Ascending aorta (tissue), 2 donors: ENCODE measurements at regions not wholly inside any gene's neighbourhood (a gene's known extent, or its start where the extent isn't known, plus 50 kb on each side); places are given as distances from the start of the nearest gene placed in this dataset.

ENCODE experiments used
- DNase-seq, 2 donors: peaks; one replicate each; pipeline ENCODE4 v3.0.0-alpha.2; 2019; ENCODE audit warnings: low spot score in 2 of 2
- H3K27ac ChIP-seq, 2 donors: fragments of 200-600 bp; sonication (generic); one replicate each; pipeline ENCODE4 v1.5.1; 2016 to 2017; ENCODE audit warnings: mild to moderate bottlenecking in 1 of 2
- H3K27me3 ChIP-seq: fragments of 200-600 bp; sonication (generic); one replicate; pipeline ENCODE4 v1.5.1; 2017
- H3K36me3 ChIP-seq, 2 donors: fragments of 200-600 bp; sonication (generic); one replicate each; pipeline ENCODE4 v1.5.1; 2016
- H3K4me1 ChIP-seq, 2 donors: fragments of 200-600 bp; sonication (generic); one replicate each; pipeline ENCODE4 v1.5.1; 2016 to 2017; ENCODE audit warnings: mild to moderate bottlenecking in 1 of 2
- H3K4me3 ChIP-seq, 2 donors: fragments of 200-600 bp; sonication (generic); one replicate each; pipeline ENCODE4 v1.5.1; 2016 to 2017; ENCODE audit warnings: mild to moderate bottlenecking in 1 of 2
- H3K9me3 ChIP-seq, 2 donors: fragments of 200-600 bp; sonication (generic); one replicate each; pipeline ENCODE4 v1.5.1; 2016
- CTCF ChIP-seq, 3 experiments: fragments of 200-600 bp in 2 of 3; fragments of 450-650 bp in 1 of 3; sonication (generic) in 2 of 3; IDR thresholded peaks; one replicate each; pipeline ENCODE4 v1.5.1; 2016 to 2019; ENCODE audit warnings: antibody characterized with exemption in 3 of 3, mild to moderate bottlenecking in 1 of 3, moderate library complexity in 1 of 3
- intact Hi-C: fragments of 100-400 bp; cut with DNase I; formaldehyde crosslinking; loops from one replicate; pipeline ENCODE4 v1.15.1; 2023

- Histone ChIP-seq H3K4me1 (no peaks in the 10 kb centered on the region), H3K4me3 (no peak overlapping the region), H3K27me3 (no peaks in the 10 kb centered on the region), H3K36me3 (no peaks in the 10 kb centered on the region), H3K27ac (no peak overlapping the region), H3K9me3 (no peaks in the 10 kb centered on the region)
- no peak for TF ChIP-seq CTCF (IDR thresholded peaks at IDR 0.05)
- intact Hi-C loops = no loop called here
- DNase-seq = no peak
Measured at GRCh38 chr3:98985431-98985830, 83.9 kb upstream of the DCBLD2 start.

GRCh38 chr3:98984024-98984423, 82.5 kb upstream of the DCBLD2 start:
- intact Hi-C loops = no loop called here
- H3K4me3 ChIP-seq = no peak overlapping the region
- H3K27ac ChIP-seq = no peak overlapping the region
- H3K9me3 ChIP-seq = no peaks in the 10 kb centered on the region
- DNase-seq = no peak
- H3K36me3 ChIP-seq = no peaks in the 10 kb centered on the region
- H3K27me3 ChIP-seq = no peaks in the 10 kb centered on the region
- no peak for TF ChIP-seq CTCF (IDR thresholded peaks at IDR 0.05)
- H3K4me1 ChIP-seq = no peaks in the 10 kb centered on the region

DNA sequence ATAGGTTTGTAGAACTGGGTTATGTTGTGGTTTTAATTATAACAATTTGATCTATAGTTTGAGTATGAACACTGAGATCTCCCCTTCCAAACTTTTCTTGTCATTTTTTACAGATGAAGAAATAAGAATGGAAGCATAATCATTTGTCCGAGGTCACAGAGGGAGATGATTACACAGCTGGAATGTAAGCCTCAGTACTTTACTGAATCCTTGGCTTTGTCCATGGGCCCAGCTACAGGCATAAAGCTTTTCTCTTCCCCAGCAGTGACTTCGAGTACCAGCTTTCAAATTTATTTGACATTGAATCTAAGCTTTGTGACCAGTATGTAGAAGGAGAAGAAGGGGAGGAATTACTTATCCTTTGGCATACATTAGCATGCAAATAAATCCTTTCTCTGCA, 80.9 kb upstream of the DCBLD2 start:
- intact Hi-C loops = no loop called here
- Histone ChIP-seq H3K27me3 (no peaks in the 10 kb centered on the region), H3K27ac (no peak overlapping the region), H3K4me3 (no peak overlapping the region), H3K36me3 (no peaks in the 10 kb centered on the region), H3K9me3 (no peaks in the 10 kb centered on the region), H3K4me1 (no peaks in the 10 kb centered on the region)
- no peak for TF ChIP-seq CTCF (IDR thresholded peaks at IDR 0.05)
- no peak for DNase-seq

- no peak overlapping the region for H3K27ac ChIP-seq
- no peaks in the 10 kb centered on the region for H3K27me3 ChIP-seq
- no peak overlapping the region for H3K4me3 ChIP-seq
- H3K36me3 ChIP-seq = no peaks in the 10 kb centered on the region
- no peaks in the 10 kb centered on the region for H3K9me3 ChIP-seq
- intact Hi-C loops = no loop called here
- no peak for DNase-seq
- no peaks in the 10 kb centered on the region for H3K4me1 ChIP-seq
- no peak for TF ChIP-seq CTCF (IDR thresholded peaks at IDR 0.05)
Measured at GRCh38 chr3:98980915-98981596, 79.6 kb upstream of the DCBLD2 start.

- intact Hi-C loops = no loop called here
- Histone ChIP-seq H3K27me3 (no peaks in the 10 kb centered on the region), H3K9me3 (no peaks in the 10 kb centered on the region), H3K4me3 (no peak overlapping the region), H3K36me3 (no peaks in the 10 kb centered on the region), H3K4me1 (no peaks in the 10 kb centered on the region), H3K27ac (no peak overlapping the region)
- no peak for TF ChIP-seq CTCF (IDR thresholded peaks at IDR 0.05)
- no peak for DNase-seq
Measured at GRCh38 chr3:98979296-98979695, 77.8 kb upstream of the DCBLD2 start.
